ENCODE measurements at regions not wholly inside any gene's neighbourhood (a gene's known extent, or its start where the extent isn't known, plus 50 kb on each side); places are given as distances from the start of the nearest gene placed in this dataset.

DNA sequence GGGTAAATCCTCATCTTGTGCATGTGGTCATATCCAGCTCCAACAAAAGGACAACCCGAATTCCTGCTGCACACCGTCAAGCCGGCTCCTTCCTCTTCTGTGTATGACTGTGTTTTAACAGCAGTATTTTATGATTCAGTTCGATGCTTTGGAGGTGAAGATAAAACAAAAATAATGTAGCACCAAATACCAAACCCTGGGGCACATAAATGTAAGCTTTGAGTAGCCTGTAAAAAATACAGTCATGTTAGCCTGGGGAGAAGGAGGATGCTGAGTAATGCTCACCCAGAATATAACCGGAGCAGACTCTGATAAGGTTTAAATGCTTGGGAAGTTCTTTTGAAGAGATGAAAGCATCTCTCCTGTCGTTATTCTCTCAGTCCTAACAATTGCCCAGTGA, 225.0 kb downstream of the SUCLG1 start:
- TF ChIP-seq FEZF1 (tag by site-specific recombination; IDR thresholded peaks at IDR 0.05) (no peak), ZNF140 (tag by site-specific recombination; IDR thresholded peaks at IDR 0.05) (no peak), ZNF221 (tag by site-specific recombination; IDR thresholded peaks at IDR 0.05; ENCODE audit: borderline replicate concordance) (no peak), HOXD13 (CRISPR knock-in tag; IDR thresholded peaks at IDR 0.05; ENCODE audit: borderline replicate concordance) (no peak), ZNF24 (tag by site-specific recombination; IDR thresholded peaks at IDR 0.05) (no peak), ZNF785 (tag by site-specific recombination; IDR thresholded peaks at IDR 0.05) (no peak), ZNF549 (tag by site-specific recombination; IDR thresholded peaks at IDR 0.05) (no peak), ZNF148 (tag by site-specific recombination; IDR thresholded peaks at IDR 0.05; ENCODE audit: borderline replicate concordance) (no peak), ZNF560 (tag by site-specific recombination; IDR thresholded peaks at IDR 0.05; ENCODE audit: borderline replicate concordance) (no peak)
- TF ChIP-seq, protein P1, sequence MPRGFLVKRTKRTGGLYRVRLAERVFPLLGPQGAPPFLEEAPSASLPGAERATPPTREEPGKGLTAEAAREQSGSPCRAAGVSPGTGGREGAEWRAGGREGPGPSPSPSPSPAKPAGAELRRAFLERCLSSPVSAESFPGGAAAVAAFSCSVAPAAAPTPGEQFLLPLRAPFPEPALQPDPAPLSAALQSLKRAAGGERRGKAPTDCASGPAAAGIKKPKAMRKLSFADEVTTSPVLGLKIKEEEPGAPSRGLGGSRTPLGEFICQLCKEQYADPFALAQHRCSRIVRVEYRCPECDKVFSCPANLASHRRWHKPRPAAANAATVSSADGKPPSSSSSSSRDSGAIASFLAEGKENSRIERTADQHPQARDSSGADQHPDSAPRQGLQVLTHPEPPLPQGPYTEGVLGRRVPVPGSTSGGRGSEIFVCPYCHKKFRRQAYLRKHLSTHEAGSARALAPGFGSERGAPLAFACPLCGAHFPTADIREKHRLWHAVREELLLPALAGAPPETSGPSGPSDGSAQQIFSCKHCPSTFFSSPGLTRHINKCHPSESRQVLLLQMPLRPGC (tag by site-specific recombination; IDR thresholded peaks at IDR 0.05), result no peak
- H3K36me3 ChIP-seq (ENCODE audit: control insufficient read depth in 2 of 2, insufficient read depth in 1 of 2, low read length in 2 of 2), result no peaks in the 10 kb centered on the region
- H3K27ac ChIP-seq (ENCODE audit: extremely low read depth, low read depth, low read length), result no peak overlapping the region
- H3K4me3 ChIP-seq (ENCODE audit: low read depth, low read length), result no peak overlapping the region
- H3K9me3 ChIP-seq (ENCODE audit: control insufficient read depth, insufficient read depth, low read depth, low read length), result no peaks in the 10 kb centered on the region; the same call in 1 of the 2 replicates
- CTCF ChIA-PET, result no interaction called here
- POLR2A ChIA-PET, result no interaction called here
- no peaks in the 10 kb centered on the region for H3K4me1 ChIP-seq (ENCODE audit: control insufficient read depth, insufficient read depth, low read length)

- Histone ChIP-seq H3K4me1 (ENCODE audit: control insufficient read depth, insufficient read depth, low read length) (no peaks in the 10 kb centered on the region), H3K36me3 (ENCODE audit: control insufficient read depth in 2 of 2, insufficient read depth in 1 of 2, low read length in 2 of 2) (no peaks in the 10 kb centered on the region), H3K9me3 (ENCODE audit: control insufficient read depth, insufficient read depth, low read depth, low read length) (no peaks in the 10 kb centered on the region), H3K27ac (ENCODE audit: extremely low read depth, low read depth, low read length) (no peak overlapping the region), H3K4me3 (ENCODE audit: low read depth, low read length) (no peak overlapping the region)
- TF ChIP-seq ZSCAN30 (tag by site-specific recombination; IDR thresholded peaks at IDR 0.05) (no peak), ZNF664 (tag by site-specific recombination; IDR thresholded peaks at IDR 0.05) (no peak), ZNF513 (tag by site-specific recombination; IDR thresholded peaks at IDR 0.05) (no peak), ZNF791 (tag by site-specific recombination; IDR thresholded peaks at IDR 0.05) (no peak), ZNF670 (tag by site-specific recombination; IDR thresholded peaks at IDR 0.05; ENCODE audit: low read depth) (no peak), ZNF548 (tag by site-specific recombination; IDR thresholded peaks at IDR 0.05) (no peak), ZFP37 (tag by site-specific recombination; IDR thresholded peaks at IDR 0.05) (no peak), KLF16 (tag by site-specific recombination; IDR thresholded peaks at IDR 0.05) (no peak), ZNF366 (tag by site-specific recombination; conservative IDR thresholded peaks at IDR 0.05) (no peak), ZNF16 (tag by site-specific recombination; IDR thresholded peaks at IDR 0.05; ENCODE audit: low read depth) (no peak), ZNF404 (tag by site-specific recombination; IDR thresholded peaks at IDR 0.05) (no peak), KLF10 (tag by site-specific recombination; IDR thresholded peaks at IDR 0.05) (no peak), SCRT2 (tag by site-specific recombination; IDR thresholded peaks at IDR 0.05) (no peak), ZNF549 (tag by site-specific recombination; IDR thresholded peaks at IDR 0.05) (no peak), ZBTB49 (tag by site-specific recombination; IDR thresholded peaks at IDR 0.05; ENCODE audit: low read depth) (no peak), ZEB2 (tag by site-specific recombination; IDR thresholded peaks at IDR 0.05) (no peak), ZNF248 (tag by site-specific recombination; IDR thresholded peaks at IDR 0.05) (no peak), BCL11B (tag by site-specific recombination; IDR thresholded peaks at IDR 0.05; ENCODE audit: low read depth) (no peak), ZNF610 (tag by site-specific recombination; IDR thresholded peaks at IDR 0.05; ENCODE audit: borderline replicate concordance) (no peak), ZNF704 (tag by site-specific recombination; IDR thresholded peaks at IDR 0.05) (no peak)
- ChIA-PET POLR2A (no interaction called here), CTCF (no interaction called here)
Measured at GRCh38 chr2:84231478-84231877, 227.6 kb downstream of the SUCLG1 start.

Data from HEK293 (cell line).